H1 (cell line): ENCODE measurements at regions not wholly inside any gene's neighbourhood (a gene's known extent, or its start where the extent isn't known, plus 50 kb on each side); places are given as distances from the start of the nearest gene placed in this dataset.

Experiments
- CTCF ChIA-PET: fragments of 300-600 bp; sonication (Branson Sonifier 250); formaldehyde crosslinking; loops from one replicate; lab custom pipeline; 2021; ENCODE audit not compliant: partially characterized antibody; lab: Charles Lee
- POLR2A ChIA-PET: fragments of 300-600 bp; sonication (Branson Sonifier 250); formaldehyde crosslinking; loops from one replicate; lab custom pipeline; 2021; ENCODE audit warnings: inconsistent platforms; ENCODE audit not compliant: partially characterized antibody; lab: Charles Lee
- DNase-seq, 2 experiments: peaks; one replicate each; pipeline versions ENCODE4 v3.0.0 to v3.0.0-alpha.2; 2010 to 2022; ENCODE audit warnings: low spot score in 2 of 2, low read depth in 1 of 2, mixed read lengths in 1 of 2
- FAIRE-seq: peaks from 2 replicates; lab custom pipeline; 2011; peaks lifted over from hg19 to GRCh38; lab: Jason Lieb, UNC
- H2AFZ ChIP-seq: 2 replicates; pipeline ENCODE4 v1.8.1; 2012; ENCODE audit warnings: low read length, inconsistent platforms
- H2AK5ac ChIP-seq: 2 replicates; pipeline ENCODE4 v1.6.1; 2013; ENCODE audit warnings: low read depth, low read length
- H2BK120ac ChIP-seq: replicated peaks from 2 replicates; pipeline ENCODE3; 2013; ENCODE audit warnings: low read depth, low read length, inconsistent platforms
- H2BK12ac ChIP-seq: 2 replicates; pipeline ENCODE4 v1.6.1; 2013; ENCODE audit warnings: low read depth, low read length
- H2BK15ac ChIP-seq: 2 replicates; pipeline ENCODE4 v1.6.1; 2013; ENCODE audit warnings: low read length
- H2BK20ac ChIP-seq: 2 replicates; pipeline ENCODE4 v1.6.1; 2013; ENCODE audit warnings: low read length
- H2BK5ac ChIP-seq: 2 replicates; pipeline ENCODE4 v1.6.1; 2013; ENCODE audit warnings: low read depth, low read length
- H3K14ac ChIP-seq: 2 replicates; pipeline ENCODE4 v1.6.1; 2013; ENCODE audit warnings: inconsistent platforms; ENCODE audit not compliant: insufficient read length
- H3K18ac ChIP-seq: 2 replicates; pipeline ENCODE4 v1.6.1; 2013; ENCODE audit warnings: low read length; ENCODE audit errors: extremely low read depth
- H3K23ac ChIP-seq: 2 replicates; pipeline ENCODE4 v1.6.1; 2013; ENCODE audit warnings: inconsistent platforms; ENCODE audit not compliant: insufficient read length
- H3K23me2 ChIP-seq: 2 replicates; pipeline ENCODE4 v1.6.1; 2013; ENCODE audit warnings: low read depth, low read length
- H3K27ac ChIP-seq: 2 replicates; pipeline ENCODE4 v1.6.1; 2011; ENCODE audit warnings: low read depth, low read length, inconsistent platforms
- H3K27me3 ChIP-seq, 4 experiments: replicated peaks in 1 of 4; 1 replicate in 1 of 4; 2 replicates in 3 of 4; pipeline versions ENCODE4 v1.6.1 to v1.8.1; 2011 to 2013; ENCODE audit warnings: low read length in 3 of 4, mild to moderate bottlenecking in 3 of 4, inconsistent platforms in 2 of 4, mixed read lengths in 2 of 4, moderate library complexity in 1 of 4; ENCODE audit not compliant: control insufficient read depth in 3 of 4, insufficient read depth in 3 of 4; ENCODE audit errors: extremely low read depth in 1 of 4
- H3K36me3 ChIP-seq, 4 experiments: 2 replicates each; pipeline versions ENCODE4 v1.6.1 to v1.8.1; 2011 to 2013; ENCODE audit warnings: mild to moderate bottlenecking in 4 of 4, low read length in 3 of 4, moderate library complexity in 2 of 4, control low read depth in 1 of 4, inconsistent platforms in 1 of 4; ENCODE audit not compliant: insufficient read depth in 4 of 4, control insufficient read depth in 2 of 4
- H3K4ac ChIP-seq: replicated peaks from 2 replicates; pipeline ENCODE3; 2013; ENCODE audit warnings: low read length, low read depth, mixed read lengths, inconsistent platforms; ENCODE audit not compliant: insufficient read length
- H3K4me1 ChIP-seq, 4 experiments: replicated peaks in 1 of 4; 1 replicate in 1 of 4; 2 replicates in 3 of 4; pipeline versions ENCODE4 v1.6.1 to v1.8.1; 2011 to 2013; ENCODE audit warnings: low read length in 3 of 4, inconsistent platforms in 2 of 4, mixed read lengths in 1 of 4; ENCODE audit not compliant: insufficient read depth in 4 of 4, control insufficient read depth in 3 of 4
- H3K4me2 ChIP-seq, 2 experiments: 2 replicates each; pipeline versions ENCODE4 v1.6.1 to v1.8.1; 2011 to 2013; ENCODE audit warnings: low read depth in 2 of 2, low read length in 2 of 2, control low read depth in 1 of 2, inconsistent platforms in 1 of 2, mild to moderate bottlenecking in 1 of 2; ENCODE audit not compliant: insufficient read depth in 1 of 2
- H3K4me3 ChIP-seq, 4 experiments: fragments of 200-600, 300-600 bp in 1 of 4; sonication (generic), shearing (Covaris generic), sonication (Bioruptor Twin) in 1 of 4; 2 replicates each; pipeline versions ENCODE4 v1.5.1 to v1.8.1; 2011 to 2016; ENCODE audit warnings: low read length in 4 of 4, low read depth in 3 of 4, control low read depth in 2 of 4, inconsistent platforms in 2 of 4, mild to moderate bottlenecking in 2 of 4, mixed read lengths in 1 of 4, moderate library complexity in 1 of 4; ENCODE audit not compliant: insufficient read depth in 2 of 4; ENCODE audit errors: extremely low read depth in 1 of 4
- H3K56ac ChIP-seq: replicated peaks from 2 replicates; pipeline ENCODE3; 2013; ENCODE audit warnings: low read depth, mild to moderate bottlenecking, mixed read lengths, low read length, inconsistent platforms; ENCODE audit not compliant: insufficient read length
- H3K79me1 ChIP-seq: 2 replicates; pipeline ENCODE4 v1.6.1; 2013; ENCODE audit warnings: low read depth, low read length, control low read depth
- H3K79me2 ChIP-seq, 2 experiments: 2 replicates each; pipeline versions ENCODE4 v1.6.1 to v1.8.1; 2012 to 2013; ENCODE audit warnings: low read length in 2 of 2, mild to moderate bottlenecking in 2 of 2, inconsistent platforms in 1 of 2; ENCODE audit not compliant: insufficient read depth in 2 of 2, control insufficient read depth in 1 of 2
- H3K9ac ChIP-seq, 4 experiments: replicated peaks in 1 of 4; 1 replicate in 1 of 4; 2 replicates in 3 of 4; pipeline versions ENCODE4 v1.6.1 to v1.8.1; 2011 to 2013; ENCODE audit warnings: low read depth in 3 of 4, low read length in 3 of 4, control low read depth in 2 of 4, mild to moderate bottlenecking in 2 of 4, moderate library complexity in 2 of 4, inconsistent platforms in 1 of 4; ENCODE audit errors: extremely low read depth in 1 of 4
- H3K9me3 ChIP-seq, 2 experiments: 2 replicates each; pipeline versions ENCODE4 v1.6.1 to v1.8.1; 2012 to 2013; ENCODE audit warnings: mild to moderate bottlenecking in 2 of 2, moderate library complexity in 2 of 2, control low read depth in 1 of 2, inconsistent platforms in 1 of 2, low read depth in 1 of 2, low read length in 1 of 2, mixed read lengths in 1 of 2; ENCODE audit not compliant: insufficient read depth in 2 of 2
- H4K20me1 ChIP-seq, 2 experiments: replicated peaks in 1 of 2; 2 replicates each; pipeline versions ENCODE3 to v1.8.1; 2011 to 2013; ENCODE audit warnings: inconsistent platforms in 2 of 2, low read length in 2 of 2, mild to moderate bottlenecking in 1 of 2; ENCODE audit not compliant: insufficient read depth in 2 of 2, control insufficient read depth in 1 of 2
- H4K5ac ChIP-seq: 2 replicates; pipeline ENCODE4 v1.6.1; 2013; ENCODE audit warnings: low read length, low read depth, mixed read lengths, inconsistent platforms; ENCODE audit not compliant: insufficient read length
- H4K8ac ChIP-seq: 2 replicates; pipeline ENCODE4 v1.8.0; 2013; ENCODE audit warnings: mild to moderate bottlenecking, moderate library complexity, low read length, inconsistent platforms; ENCODE audit not compliant: insufficient read depth; ENCODE audit errors: extremely low read depth
- H4K91ac ChIP-seq: replicated peaks from 2 replicates; pipeline ENCODE3; 2013; ENCODE audit warnings: low read length, mixed read lengths, inconsistent platforms; ENCODE audit not compliant: insufficient read length
- HDAC6 ChIP-seq: IDR thresholded peaks from one replicate; pipeline ENCODE4 v1.7.1; 2012; ENCODE audit warnings: low read depth, mild to moderate bottlenecking, inconsistent platforms, low read length, moderate library complexity
- SP4 ChIP-seq: IDR thresholded peaks from 2 replicates; pipeline ENCODE4 v1.6.1; 2012; ENCODE audit warnings: low read length, inconsistent platforms
- WGBS, 2 experiments: shearing (Covaris generic) in 1 of 2; methylation state at CpG; one replicate each; pipeline versions ENCODE4 v1.1.6 to v1.1.7; 2013 to 2015; ENCODE audit warnings: low lambda C conversion rate in 2 of 2, mixed read lengths in 2 of 2, inconsistent platforms in 1 of 2, low coverage in 1 of 2, missing lambda C conversion rate in 1 of 2; ENCODE audit not compliant: insufficient replicate concordance in 2 of 2, insufficient coverage in 1 of 2, insufficient read length in 1 of 2; ENCODE audit errors: extremely low coverage in 1 of 2, missing lambda C conversion rate in 1 of 2; 5-methylcytosine and 5-hydroxymethylcytosine counted together

GRCh38 chr16:79838496-79839259, 238.1 kb upstream of the MAF start:
- no peak overlapping the region for H3K9ac ChIP-seq
- H3K79me1 ChIP-seq, result no peaks in the 10 kb centered on the region
- H2BK120ac ChIP-seq, result no peak overlapping the region
- H3K4ac ChIP-seq, result no peak overlapping the region
- H2AFZ ChIP-seq, result no peak overlapping the region
- H3K36me3 ChIP-seq, result no peaks in the 10 kb centered on the region
- H4K20me1 ChIP-seq, result no peaks in the 10 kb centered on the region
- no peak overlapping the region for H2BK20ac ChIP-seq
- no peak for DNase-seq
- ChIA-PET CTCF (no interaction called here), POLR2A (interaction anchor here (0.7 kb wide), 1 partner anchor 286 kb away, joined by 3 read pairs; no protein-coding TSS in a partner anchor)
- H3K4me3 ChIP-seq, result no peak overlapping the region
- FAIRE-seq, result no peak
- H3K9me3 ChIP-seq, result no peaks in the 10 kb centered on the region
- no peak overlapping the region for H4K8ac ChIP-seq
- 92% methylated on average over 19 of the region's 19 CpGs; no CpG with 5 or more reads in 1 of the 2 experiments for WGBS, 2 experiments
- TF ChIP-seq HDAC6, result no peak
- no peak for TF ChIP-seq SP4
- H2BK12ac ChIP-seq, result no peak overlapping the region
- no peak overlapping the region for H4K91ac ChIP-seq
- H2BK5ac ChIP-seq, result no peak overlapping the region
- no peak overlapping the region for H4K5ac ChIP-seq
- no peaks in the 10 kb centered on the region for H3K23me2 ChIP-seq
- no peak overlapping the region for H3K4me2 ChIP-seq
- H3K14ac ChIP-seq, result no peak overlapping the region
- H3K56ac ChIP-seq, result no peak overlapping the region
- no peaks in the 10 kb centered on the region for H3K27me3 ChIP-seq
- H3K27ac ChIP-seq, result no peak overlapping the region
- no peak overlapping the region for H2BK15ac ChIP-seq
- H2AK5ac ChIP-seq, result no peak overlapping the region
- H3K79me2 ChIP-seq, result no peaks in the 10 kb centered on the region
- no peak overlapping the region for H3K23ac ChIP-seq
- no peak overlapping the region for H3K18ac ChIP-seq
- H3K4me1 ChIP-seq, result no peaks in the 10 kb centered on the region
